NCI-H2227 (cell line): ENCODE measurements at regions not wholly inside any gene's neighbourhood (a gene's known extent, or its start where the extent isn't known, plus 50 kb on each side); places are given as distances from the start of the nearest gene placed in this dataset.

ENCODE experiments used
- DNase-seq: peaks from one replicate; lab custom pipeline; 2025; ENCODE audit not compliant: unreplicated experiment; lab: John Stamatoyannopoulos, UW

DNA sequence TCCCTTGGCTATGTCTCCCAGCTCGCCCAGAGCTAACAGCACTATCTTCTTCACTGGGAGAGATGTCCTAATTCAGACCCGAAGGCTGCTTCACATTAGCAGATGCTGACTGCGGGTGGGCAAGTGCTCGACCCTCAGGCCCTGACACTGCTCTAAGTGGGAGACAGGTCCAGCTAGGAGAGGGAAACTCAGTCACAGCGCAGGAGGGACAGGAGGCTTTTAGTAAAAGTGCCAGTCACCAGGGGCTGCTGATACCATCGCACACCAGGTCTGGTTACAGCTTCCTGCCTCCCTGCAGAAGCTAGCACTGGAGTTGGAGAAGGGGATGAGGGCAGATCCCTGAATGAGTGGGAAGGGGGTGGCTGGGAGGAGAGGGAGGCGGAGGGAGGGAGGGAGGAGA, 365.8 kb upstream of the RGMA start:
- DNase-seq: no peak

DNA sequence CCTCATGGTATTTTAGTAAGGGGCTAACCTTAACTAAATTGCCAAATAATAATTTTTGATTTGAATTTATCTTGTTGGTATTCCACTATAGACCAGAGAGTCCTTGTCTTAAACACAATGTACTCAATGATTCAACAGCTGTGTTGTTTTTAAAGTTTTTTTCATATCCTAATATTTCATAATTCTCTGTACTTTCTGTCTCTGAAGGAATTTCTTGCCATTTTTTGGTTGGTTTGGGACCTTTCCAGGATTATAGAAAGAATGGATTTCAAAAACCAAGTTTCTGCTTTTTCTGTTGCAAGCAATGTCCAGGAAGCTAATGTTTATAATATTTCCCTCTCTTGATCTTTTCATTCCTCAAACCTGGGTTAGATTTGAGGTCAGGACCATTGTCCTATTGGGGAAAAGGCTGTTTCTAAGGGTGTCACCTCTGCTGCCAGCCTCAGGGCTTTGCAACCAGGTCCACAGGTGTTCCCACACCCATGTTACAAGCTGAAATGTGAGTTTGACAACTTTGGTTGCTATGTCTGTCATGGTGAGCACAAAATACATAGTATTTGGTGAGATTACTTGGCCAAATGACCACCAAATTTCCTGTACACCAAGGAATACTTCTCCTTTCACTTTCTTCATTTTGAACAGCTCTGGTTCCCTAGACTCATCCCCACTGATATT, 363.7 kb upstream of the RGMA start:
- no peak for DNase-seq

DNA sequence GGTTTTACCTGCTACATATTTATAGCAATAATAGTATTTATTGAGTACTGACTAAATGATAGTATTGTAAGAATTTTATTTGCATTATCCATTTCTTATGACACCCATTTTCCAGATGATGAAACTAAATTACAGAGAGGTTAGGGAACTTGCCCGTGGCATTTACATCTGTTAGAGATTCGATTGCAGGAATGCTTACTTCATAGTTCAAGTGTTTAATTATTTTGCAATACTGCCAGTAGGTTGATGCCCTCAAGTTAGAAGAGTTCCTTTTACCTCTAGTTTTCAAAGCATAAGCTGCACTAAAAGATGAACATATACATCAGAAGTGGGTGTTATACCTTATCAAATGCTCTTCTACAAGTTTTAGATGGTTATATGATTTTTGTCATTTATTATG, 362.8 kb upstream of the RGMA start:
- no peak for DNase-seq

DNA sequence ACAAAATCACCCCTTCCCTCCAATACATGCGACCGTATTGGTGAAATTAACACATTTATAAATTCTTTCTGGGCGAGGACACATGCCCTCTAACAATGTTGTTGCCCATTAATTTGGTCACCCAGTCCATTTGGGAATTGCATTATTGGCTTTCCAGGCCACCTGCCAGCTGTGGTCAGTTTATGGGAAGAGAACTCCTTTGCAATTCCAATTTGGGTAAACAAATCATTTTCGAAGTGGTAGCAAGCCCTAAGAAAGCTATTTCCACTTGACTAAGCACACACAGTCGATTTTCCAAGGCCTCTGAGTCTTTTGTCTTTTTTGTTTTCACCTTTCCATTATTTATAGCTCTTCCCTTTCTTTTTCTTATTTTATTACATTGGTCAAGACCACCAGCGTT, 362.3 kb upstream of the RGMA start:
- no peak for DNase-seq

DNA sequence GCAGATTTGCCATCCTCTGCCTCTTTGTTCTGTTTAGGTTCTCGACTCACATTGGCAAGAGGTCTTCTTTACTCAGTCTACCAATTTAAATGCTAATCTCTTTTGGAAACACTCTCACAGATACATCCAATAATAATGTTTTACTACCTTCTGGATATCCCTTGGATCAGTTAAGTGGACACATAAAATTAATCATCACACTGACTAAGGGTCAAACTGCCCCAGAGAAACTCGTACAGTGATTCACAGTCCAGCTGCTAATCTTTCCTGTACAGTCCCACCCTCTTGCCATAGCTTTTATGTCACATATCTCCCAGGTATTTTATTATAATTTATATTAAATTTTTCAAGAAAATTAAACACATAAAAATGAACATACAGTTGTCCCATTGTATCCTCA, 360.8 kb upstream of the RGMA start:
- no peak for DNase-seq

DNA sequence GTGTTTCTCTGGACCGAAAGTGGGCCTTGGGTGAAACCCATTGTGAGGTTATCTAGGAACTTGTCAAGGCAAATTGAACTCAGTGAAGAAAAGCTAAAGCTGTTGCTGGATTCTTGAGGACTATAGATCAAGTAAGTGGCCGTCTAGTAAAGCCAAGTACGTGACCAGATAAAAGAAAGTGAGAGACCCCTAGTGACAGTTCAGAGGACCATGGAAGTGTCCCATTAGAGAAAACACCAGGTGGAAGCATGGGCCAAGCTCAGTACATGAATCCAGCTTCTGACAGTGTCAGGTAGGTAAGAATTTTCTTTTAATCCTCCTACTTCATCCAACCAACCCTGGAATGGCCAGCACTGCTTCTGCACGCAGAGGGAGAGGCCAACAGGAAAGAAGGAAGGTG, 349.3 kb upstream of the RGMA start:
- no peak for DNase-seq

DNA sequence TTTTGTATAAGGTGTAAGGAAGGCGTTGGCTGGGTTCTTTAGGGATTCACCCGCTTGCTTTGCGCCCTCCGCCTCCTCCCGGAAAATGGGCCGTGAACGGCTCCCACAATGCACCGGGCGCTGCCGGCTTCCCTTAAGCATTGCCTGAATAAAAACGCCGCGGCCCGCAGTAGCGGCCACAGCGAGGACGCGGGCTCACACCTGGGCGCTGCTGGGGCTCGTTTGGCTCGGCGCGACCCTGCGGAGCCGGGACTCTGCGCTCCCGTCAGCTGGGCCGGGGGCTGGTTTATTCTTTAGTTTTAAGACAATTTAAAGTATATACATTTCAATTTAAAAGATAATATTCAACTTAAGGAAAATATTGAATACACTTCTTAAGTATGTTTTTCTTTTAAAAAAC, 343.5 kb upstream of the RGMA start:
- no peak for DNase-seq

DNA sequence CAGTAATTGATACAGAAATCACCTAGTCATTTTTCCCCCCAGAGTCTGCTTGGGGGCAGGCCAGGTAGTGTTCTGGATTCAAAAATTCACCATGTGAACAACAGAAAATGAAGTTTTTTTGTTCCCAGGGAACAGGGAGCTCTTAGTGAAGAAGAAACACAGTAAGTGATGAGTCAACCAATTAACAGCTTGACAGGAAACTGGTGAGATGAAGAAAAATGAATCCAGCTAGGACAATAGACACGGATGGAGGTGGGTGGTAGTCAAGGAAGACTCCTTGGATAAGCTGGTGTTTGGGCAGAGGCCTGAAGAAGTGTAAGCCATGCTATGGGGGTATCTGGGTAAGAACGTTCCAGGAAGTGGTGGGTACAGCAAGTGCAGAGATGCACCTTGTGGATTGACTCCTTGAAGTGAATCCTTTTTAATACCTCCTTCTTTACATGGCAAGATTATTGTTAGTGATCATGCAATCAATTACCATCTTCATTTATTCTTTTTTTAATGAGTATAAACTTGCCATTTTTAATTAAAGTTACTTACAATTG, 339.9 kb upstream of the RGMA start:
- DNase-seq: no peak

DNA sequence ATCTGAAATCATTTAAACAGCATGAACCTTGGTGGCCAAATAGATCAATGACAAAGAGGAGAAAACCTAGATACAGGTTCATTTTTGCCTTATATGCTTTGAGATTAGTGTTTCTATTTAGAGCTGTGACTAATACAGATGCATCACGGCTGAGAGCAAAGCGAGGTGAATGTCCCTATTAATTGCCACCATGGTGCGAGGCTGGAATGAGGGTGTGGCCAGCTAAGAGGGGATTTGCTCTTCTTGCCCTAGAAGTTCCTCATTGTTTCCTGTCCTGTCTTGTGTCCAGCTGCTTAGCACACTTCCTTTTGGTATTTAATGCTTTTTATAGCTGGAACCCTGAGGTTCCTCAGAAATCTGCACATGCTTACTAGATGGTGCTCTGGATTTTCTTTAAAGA, 339.1 kb upstream of the RGMA start:
- no peak for DNase-seq

DNA sequence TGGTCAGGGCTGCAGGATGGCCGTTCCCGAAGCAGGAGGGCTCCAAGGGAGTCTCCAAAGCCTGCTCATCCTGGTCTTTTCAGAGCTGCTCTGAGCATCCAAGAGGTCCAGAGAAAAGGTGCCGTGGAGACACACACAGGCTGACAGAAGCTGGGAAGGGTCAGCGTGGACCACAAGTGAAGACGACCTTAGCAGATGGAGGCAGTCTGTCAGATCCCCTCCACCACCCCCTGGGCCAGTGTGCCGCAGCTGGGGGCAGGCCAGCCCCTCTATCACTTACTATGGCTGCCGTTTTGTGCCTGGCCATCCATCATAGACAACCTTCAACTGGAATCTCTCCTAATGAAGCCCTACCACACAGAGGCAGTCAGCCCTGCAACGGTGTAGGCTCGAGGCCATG, 335.1 kb upstream of the RGMA start:
- DNase-seq: no peak

DNA sequence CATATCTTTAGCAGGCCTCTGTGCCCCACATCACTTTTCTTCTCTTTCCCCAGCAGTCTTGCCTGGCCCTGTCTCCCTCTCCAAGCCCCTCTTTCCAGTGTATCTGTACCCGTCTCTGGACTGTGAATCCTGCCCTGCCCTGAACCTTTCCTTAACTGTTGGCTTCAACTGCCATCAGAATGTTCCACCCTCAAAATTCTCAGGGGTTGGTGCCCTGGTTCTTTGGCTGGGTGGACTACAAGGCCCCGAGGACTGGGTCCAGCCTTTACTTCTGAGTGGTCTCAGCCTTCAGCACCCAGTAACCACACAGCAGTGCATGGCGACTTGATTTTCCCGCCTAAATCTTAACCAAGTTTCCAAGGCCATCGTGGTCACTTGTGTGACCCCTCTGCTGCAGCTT, 333.5 kb upstream of the RGMA start:
- DNase-seq: no peak

DNA sequence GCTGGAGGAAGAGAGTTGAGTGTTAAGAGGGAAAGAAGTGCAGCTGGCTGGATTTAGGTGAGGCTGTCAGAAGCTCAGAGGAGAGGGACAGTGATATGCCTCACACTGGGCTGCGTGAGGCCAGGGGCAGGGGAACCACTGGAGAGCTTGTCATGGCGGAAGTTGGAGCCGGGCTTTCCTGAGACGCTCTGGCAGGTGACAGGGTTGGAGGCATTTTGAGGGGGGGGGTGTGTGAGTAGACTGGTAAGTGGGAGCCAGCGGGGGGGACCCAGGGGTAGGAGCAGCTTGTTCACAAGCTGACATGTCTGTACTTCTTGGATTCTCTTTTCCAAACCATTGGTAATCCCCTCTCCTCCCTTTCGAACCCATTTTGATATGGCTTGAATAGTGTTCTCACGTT, 331.5 kb upstream of the RGMA start:
- DNase-seq: no peak

DNA sequence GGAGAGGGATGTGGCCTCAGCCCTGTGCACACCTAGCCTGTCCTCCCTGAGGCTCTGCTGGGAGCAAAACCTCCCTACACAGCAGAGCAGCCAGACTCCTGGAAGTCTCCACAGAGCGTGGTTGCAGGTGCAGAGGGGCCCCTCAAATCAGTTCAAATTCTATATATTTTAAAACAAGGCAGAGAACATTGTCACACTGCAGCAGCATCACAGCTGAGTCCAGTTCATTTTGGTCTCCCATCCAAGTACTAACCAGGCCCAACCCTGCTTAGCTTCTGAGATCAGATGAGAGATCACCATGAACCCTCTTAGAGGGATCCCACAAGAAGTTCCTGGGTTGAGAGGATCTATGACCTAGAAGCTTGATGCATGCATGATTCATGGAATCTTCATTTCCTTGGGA, 331.0 kb upstream of the RGMA start:
- no peak for DNase-seq

DNA sequence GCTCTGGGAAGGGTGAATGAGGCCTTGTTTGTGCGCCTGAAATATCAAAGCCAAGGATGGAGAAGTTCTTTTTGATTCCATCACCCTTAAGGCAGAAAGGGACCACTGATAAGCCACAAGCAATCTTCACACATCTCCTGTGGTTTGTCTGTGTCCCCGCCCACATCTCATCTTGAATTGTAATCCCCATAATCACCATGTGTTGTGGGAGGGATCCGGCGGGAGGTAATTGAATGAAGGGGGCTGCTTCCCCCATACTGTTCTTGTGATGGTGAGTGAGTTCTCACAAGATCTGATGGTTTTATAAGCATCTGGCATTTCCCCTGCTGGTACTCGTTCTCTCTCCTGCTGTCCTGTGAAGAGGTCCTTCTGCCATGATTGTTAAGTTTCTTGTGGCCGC, 329.6 kb upstream of the RGMA start:
- no peak for DNase-seq

DNA sequence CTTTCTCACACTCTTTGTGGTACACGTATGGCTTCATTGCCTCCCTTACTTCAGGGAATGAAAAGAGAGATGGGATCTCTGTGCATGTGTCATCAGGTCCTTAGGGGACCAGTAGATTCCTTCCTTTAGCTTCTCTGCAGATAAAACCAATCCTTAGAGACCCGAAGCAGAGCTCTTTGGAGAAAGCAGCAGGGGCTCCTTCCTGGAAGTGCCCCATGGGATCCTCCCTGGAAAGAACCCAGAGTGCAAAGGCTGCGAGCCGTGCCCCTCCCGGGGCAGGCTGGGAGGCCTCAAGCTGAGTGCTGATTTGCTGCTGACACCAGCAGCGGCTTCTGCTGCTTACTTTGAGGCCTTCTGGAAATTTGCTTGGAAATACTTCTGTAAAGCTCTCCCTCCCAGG, 328.6 kb upstream of the RGMA start:
- DNase-seq: no peak

DNA sequence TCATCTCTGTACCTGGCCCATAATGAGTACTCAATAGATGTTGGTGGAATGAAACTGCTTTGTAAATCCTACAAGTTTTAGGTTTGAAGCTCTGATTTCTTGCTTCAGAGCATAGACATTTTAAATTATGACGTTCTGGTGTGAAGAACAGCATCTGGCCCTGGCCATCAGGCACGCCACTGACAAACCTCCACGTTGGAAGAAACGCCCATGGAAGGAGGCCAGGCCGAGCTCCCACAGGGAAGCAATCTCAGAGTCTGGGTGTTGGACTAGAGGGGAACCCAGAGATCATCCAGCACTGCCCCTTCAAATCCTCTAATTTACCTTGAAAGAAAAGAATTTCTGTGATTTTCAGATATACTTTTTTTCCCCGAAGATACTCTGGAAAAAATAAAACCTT, 328.1 kb upstream of the RGMA start:
- no peak for DNase-seq

DNA sequence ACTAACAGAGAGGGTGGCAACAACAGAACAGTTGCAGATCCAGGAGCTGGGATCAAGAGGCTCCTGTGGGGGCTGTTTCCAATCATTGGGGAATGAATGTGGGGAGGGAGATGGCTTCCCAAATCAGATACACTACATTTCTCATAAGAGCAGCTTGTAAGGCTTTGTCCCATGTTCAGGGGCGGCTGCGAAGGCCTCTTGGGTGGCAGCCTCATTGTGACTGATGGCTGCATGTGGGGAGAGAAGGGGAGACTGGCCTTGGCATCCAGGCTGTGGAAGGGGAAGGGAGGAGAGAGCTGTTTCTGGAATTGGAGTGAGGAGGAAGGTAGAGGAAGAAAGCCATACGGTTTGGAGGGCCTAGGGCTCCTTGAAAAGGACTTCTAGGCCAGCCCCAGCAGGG, 326.6 kb upstream of the RGMA start:
- no peak for DNase-seq

DNA sequence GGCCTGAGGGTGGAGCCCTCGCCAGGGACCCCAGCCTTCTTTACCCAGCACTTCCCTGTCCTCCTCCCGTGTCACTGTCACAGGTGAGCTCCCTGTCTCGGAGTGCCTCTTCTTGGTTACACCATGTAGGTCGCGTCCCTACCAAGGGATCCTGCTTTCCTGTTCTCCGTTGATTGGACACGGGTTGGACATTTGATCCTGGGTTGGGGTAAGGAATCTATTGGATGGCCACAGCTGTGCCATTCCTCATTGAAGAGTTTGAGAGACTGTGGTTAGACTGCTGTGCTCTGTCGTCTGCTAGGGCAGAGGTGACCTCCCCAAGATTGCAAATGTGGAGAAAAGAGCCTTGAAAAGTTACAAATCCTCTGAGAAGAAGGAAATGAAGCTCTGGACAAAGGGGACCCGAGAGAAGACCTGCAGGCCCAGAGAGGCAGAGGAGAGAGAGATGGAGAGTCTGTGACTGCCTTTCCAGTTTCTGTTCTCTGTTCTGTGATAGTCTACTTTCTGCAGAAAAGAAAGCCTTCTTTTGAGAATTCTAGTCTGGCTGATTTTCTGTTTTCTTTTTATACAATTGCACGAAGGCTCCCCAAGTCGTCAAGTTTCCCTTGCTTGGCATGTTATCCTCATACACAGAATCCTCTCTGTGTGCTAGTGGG, 325.7 kb upstream of the RGMA start:
- DNase-seq: no peak

DNA sequence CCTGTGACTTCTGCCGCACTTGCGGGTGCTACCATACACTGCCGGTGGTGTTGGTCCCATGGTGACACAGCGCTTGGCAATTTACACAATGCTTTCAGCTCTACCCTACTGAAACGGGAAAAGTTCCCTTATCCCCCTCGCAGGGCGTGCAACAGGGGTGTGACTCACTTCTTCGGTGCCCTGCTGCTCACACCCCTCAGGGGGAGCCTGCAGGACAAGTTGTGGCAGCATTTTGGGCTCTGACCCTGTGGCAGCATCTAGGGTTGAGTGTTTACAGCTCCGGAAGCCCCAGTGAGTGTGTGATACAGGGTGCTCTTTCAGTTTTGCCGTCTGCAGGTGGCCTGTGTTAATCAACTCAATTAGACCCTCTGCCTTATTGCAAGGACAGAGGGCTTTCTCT, 324.7 kb upstream of the RGMA start:
- DNase-seq: no peak

DNA sequence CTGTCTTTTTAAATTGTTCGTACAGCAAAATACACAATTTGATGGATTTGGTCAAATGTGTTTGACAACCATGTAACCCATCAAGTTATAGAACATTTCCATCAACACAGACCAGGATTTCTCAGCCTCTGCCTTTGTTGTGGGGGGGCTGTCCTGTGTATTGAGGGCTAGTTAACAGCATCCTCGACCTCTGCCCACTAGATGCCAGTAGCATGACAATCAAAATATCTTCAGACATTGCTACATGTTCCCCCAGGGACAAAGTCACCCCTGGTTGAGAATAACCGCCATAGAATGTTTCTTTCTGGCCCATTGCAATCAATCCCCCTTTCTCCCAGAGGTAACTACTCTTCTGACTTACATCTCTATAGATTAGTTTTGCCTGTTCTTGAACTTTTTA, 310.1 kb upstream of the RGMA start:
- DNase-seq: no peak

DNA sequence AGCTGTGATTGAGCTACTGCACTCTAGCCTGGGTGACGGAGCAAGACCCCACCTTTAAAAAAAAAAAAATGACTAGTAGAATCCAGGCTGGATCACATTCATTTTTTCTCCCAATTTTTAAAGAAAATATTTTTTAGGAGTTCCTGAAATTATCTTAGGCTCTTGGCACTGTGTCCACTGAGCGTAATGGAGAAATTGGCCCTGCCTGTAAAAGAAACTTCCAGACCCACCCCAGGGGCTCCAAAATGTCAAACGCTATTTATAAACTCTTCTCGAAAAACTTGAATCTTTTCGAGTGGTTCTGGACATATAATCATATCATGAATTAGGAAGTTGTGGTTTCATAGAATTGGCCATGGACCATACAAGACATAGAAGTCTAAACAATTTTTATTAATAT, 300.2 kb upstream of the RGMA start:
- DNase-seq: no peak

DNA sequence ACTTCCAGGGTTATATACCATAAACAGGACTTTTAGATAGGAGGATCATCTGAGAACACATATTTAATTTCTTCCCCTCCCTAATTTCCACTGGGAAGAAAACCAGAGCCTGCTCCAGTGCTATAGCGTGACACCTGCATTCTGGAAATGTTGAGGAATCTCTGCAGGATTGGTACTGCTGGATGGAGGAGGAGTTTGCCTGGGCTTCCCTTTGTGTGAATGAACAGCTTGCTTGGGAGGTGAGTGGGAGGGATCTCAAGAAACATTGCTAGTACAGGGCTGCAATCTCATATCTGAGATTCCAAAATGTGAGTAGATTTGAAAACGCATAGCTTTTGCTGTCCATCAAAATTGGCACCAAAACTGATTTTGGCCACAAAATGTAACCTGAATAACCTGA, 295.9 kb upstream of the RGMA start:
- DNase-seq: no peak

DNA sequence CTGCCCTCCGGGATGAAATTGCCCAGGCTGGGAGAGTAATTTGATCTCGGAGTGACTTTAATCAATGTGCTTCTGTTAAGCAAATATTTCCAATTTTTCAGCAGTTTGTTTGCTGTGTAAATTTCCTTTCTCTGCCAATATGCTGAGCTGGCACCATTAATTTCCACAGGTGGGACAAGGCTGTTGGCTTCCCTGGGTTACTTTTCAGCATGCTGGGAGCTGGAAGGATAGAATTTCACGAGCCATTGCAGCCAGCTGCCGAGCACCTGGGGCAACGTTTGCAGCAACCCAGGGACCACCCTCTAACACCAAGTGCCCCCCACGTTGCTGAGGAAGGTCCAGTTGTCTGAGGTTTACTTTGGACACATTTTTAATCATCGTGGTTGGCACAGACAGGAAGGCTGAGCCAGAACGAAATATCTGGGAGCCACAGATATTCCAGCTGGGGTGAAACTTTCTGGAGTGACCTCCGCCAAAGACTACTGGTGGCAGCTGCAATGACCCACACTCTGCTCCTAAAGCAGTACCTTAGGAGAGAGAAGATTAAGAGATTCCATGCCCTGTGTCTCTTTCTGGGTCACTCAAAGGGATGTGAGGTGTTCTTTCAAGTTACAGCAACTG, 293.3 kb upstream of the RGMA start:
- DNase-seq: no peak
